C4-2B (cell line): ENCODE measurements at regions not wholly inside any gene's neighbourhood (a gene's known extent, or its start where the extent isn't known, plus 50 kb on each side); places are given as distances from the start of the nearest gene placed in this dataset.

ENCODE experiments used
- CTCF ChIP-seq: fragments of 450-650 bp; conservative IDR thresholded peaks from 2 replicates; pipeline ENCODE4 v1.5.1; 2017; ENCODE audit warnings: mild to moderate bottlenecking
- ZFX ChIP-seq: fragments of 450-650 bp; IDR thresholded peaks from 2 replicates; pipeline ENCODE4 v1.6.1; 2017

GRCh38 chr13:50170447-50171037 is 155.3 kb downstream of the KCNRG start:
- TF ChIP-seq CTCF (peak; percentile 61), ZFX (no peak)
